SK-N-SH (cell line): ENCODE measurements at regions not wholly inside any gene's neighbourhood (a gene's known extent, or its start where the extent isn't known, plus 50 kb on each side); places are given as distances from the start of the nearest gene placed in this dataset.

Experiments
- CTCF ChIA-PET: fragments of 300-600, 350-600 bp; formaldehyde crosslinking; extraction: SDS; loops from one replicate; lab custom pipeline; 2021; lab: Yijun Ruan, JAX
- POLR2A ChIA-PET: fragments of 350-600 bp; sonication (Branson Sonifier 250); formaldehyde crosslinking; extraction: SDS; loops from one replicate; lab custom pipeline; 2020; ENCODE audit warnings: antibody characterized with exemption, inconsistent platforms; lab: Yijun Ruan, JAX
- DNase-seq: peaks from one replicate; pipeline ENCODE4 v3.0.0; 2012
- H2AFZ ChIP-seq: fragments of 200-600 bp; sonication (generic); 2 replicates; pipeline ENCODE4 v1.8.1; 2016; ENCODE audit warnings: antibody characterized with exemption, mild to moderate bottlenecking, low read depth
- H3F3A ChIP-seq: fragments of 200-600 bp; sonication (generic); replicated peaks from 2 replicates; pipeline ENCODE3; 2016; ENCODE audit warnings: antibody characterized with exemption, mild to moderate bottlenecking; ENCODE audit not compliant: insufficient read depth
- H3K27ac ChIP-seq, 2 experiments: fragments of 200-500 bp in 1 of 2; fragments of 200-600 bp in 1 of 2; sonication (Bioruptor generic) in 1 of 2; sonication (generic), shearing (Covaris generic) in 1 of 2; 2 replicates each; pipeline versions ENCODE4 v1.5.1 to v1.6.1; 2014 to 2016; ENCODE audit warnings: low read depth in 2 of 2, inconsistent platforms in 1 of 2, low read length in 1 of 2, mild to moderate bottlenecking in 1 of 2, mixed read lengths in 1 of 2
- H3K27me3 ChIP-seq: fragments of 200-600 bp; sonication (generic), shearing (Covaris generic); 2 replicates; pipeline ENCODE4 v1.6.1; 2016; ENCODE audit warnings: mixed run types; ENCODE audit not compliant: insufficient read depth
- H3K36me3 ChIP-seq, 2 experiments: fragments of 200-500 bp in 1 of 2; fragments of 200-600 bp in 1 of 2; sonication (Bioruptor generic) in 1 of 2; sonication (generic) in 1 of 2; replicated peaks in 1 of 2; 2 replicates each; pipeline versions ENCODE3 to v1.5.1; 2014 to 2016; ENCODE audit warnings: low read length in 1 of 2, mild to moderate bottlenecking in 1 of 2; ENCODE audit not compliant: insufficient read depth in 2 of 2, control insufficient read depth in 1 of 2
- H3K4me1 ChIP-seq, 2 experiments: fragments of 200-500 bp in 1 of 2; fragments of 200-600 bp in 1 of 2; sonication (Bioruptor generic) in 1 of 2; sonication (generic), shearing (Covaris generic) in 1 of 2; 2 replicates each; pipeline versions ENCODE4 v1.5.1 to v1.6.1; 2014 to 2016; ENCODE audit warnings: low read depth in 1 of 2, low read length in 1 of 2, mixed run types in 1 of 2; ENCODE audit not compliant: insufficient read depth in 2 of 2, control insufficient read depth in 1 of 2
- H3K4me2 ChIP-seq: fragments of 200-600 bp; sonication (generic), shearing (Covaris generic); 2 replicates; pipeline ENCODE4 v1.6.1; 2017; ENCODE audit warnings: mixed run types
- H3K4me3 ChIP-seq, 2 experiments: fragments of 200-500 bp in 1 of 2; fragments of 200-600 bp in 1 of 2; sonication (Bioruptor generic) in 1 of 2; sonication (generic), shearing (Covaris generic) in 1 of 2; 2 replicates each; pipeline versions ENCODE4 v1.5.1 to v1.8.1; 2014 to 2016; ENCODE audit warnings: low read depth in 2 of 2, inconsistent platforms in 1 of 2, low read length in 1 of 2, mild to moderate bottlenecking in 1 of 2, mixed read lengths in 1 of 2, moderate library complexity in 1 of 2
- H3K79me2 ChIP-seq: fragments of 200-600 bp; sonication (generic); 2 replicates; pipeline ENCODE4 v1.8.1; 2017; ENCODE audit warnings: mild to moderate bottlenecking; ENCODE audit not compliant: insufficient read depth
- H3K9ac ChIP-seq: fragments of 200-600 bp; sonication (generic); 2 replicates; pipeline ENCODE4 v1.6.1; 2017; ENCODE audit warnings: mixed run types
- H3K9me2 ChIP-seq: fragments of 200-600 bp; sonication (generic); 2 replicates; pipeline ENCODE4 v1.6.1; 2017; ENCODE audit warnings: mixed run types
- H3K9me3 ChIP-seq: fragments of 200-600 bp; sonication (generic); 2 replicates; pipeline ENCODE4 v1.6.1; 2017; ENCODE audit warnings: mixed run types, mild to moderate bottlenecking, moderate library complexity
- H4K20me1 ChIP-seq: fragments of 200-600 bp; sonication (generic); 2 replicates; pipeline ENCODE4 v1.6.1; 2017; ENCODE audit warnings: mild to moderate bottlenecking, mixed run types; ENCODE audit not compliant: insufficient read depth
- CTCF ChIP-seq: fragments of 200-600 bp; sonication (generic); IDR thresholded peaks from 2 replicates; pipeline ENCODE4 v1.6.1; 2017; ENCODE audit warnings: antibody characterized with exemption, mild to moderate bottlenecking, moderate library complexity
- ELF1 ChIP-seq: IDR thresholded peaks from 2 replicates; pipeline ENCODE4 v1.4.0; 2012
- FOSL2 ChIP-seq: IDR thresholded peaks from 2 replicates; pipeline ENCODE4 v1.4.0; 2012; ENCODE audit warnings: low read depth, mild to moderate bottlenecking, moderate library complexity, borderline replicate concordance
- FOXJ3 ChIP-seq: sonication (generic); formaldehyde crosslinking; IDR thresholded peaks from 2 replicates; pipeline ENCODE4 v1.5.1; 2020; ENCODE audit warnings: mild to moderate bottlenecking, missing genetic modification reagents
- GABPA ChIP-seq: IDR thresholded peaks from 2 replicates; pipeline ENCODE4 v1.4.0; 2012; ENCODE audit warnings: low read depth, mild to moderate bottlenecking
- GATA2 ChIP-seq: sonication (generic); formaldehyde crosslinking; IDR thresholded peaks from 2 replicates; pipeline ENCODE4 v1.5.0; 2020; ENCODE audit warnings: mild to moderate bottlenecking, missing genetic modification reagents
- IRF3 ChIP-seq: fragments of 150-350 bp; IDR thresholded peaks from 2 replicates; pipeline ENCODE4 v1.6.1; 2016; ENCODE audit warnings: mild to moderate bottlenecking, low read depth, low read length
- JUND ChIP-seq: IDR thresholded peaks from 2 replicates; pipeline ENCODE4 v1.4.0; 2012
- MAX ChIP-seq: IDR thresholded peaks from 2 replicates; pipeline ENCODE4 v1.4.0; 2012; ENCODE audit warnings: low read depth
- MEF2A ChIP-seq: IDR thresholded peaks from 2 replicates; pipeline ENCODE4 v1.4.0; 2012; ENCODE audit warnings: low read depth, borderline replicate concordance
- NFIC ChIP-seq: IDR thresholded peaks from 2 replicates; pipeline ENCODE4 v1.4.0; 2012; ENCODE audit warnings: borderline replicate concordance
- NRF1 ChIP-seq: IDR thresholded peaks from 2 replicates; pipeline ENCODE4 v1.6.1; 2012; ENCODE audit warnings: low read depth, mild to moderate bottlenecking, low read length
- POLR2AphosphoS5 ChIP-seq: IDR thresholded peaks from 2 replicates; pipeline ENCODE4 v1.6.1; 2012; ENCODE audit warnings: low read depth, low read length
- REST ChIP-seq: IDR thresholded peaks from 2 replicates; pipeline ENCODE4 v1.6.1; 2012; ENCODE audit warnings: mild to moderate bottlenecking, low read depth, low read length, moderate library complexity
- RFX5 ChIP-seq: IDR thresholded peaks from 2 replicates; pipeline ENCODE4 v1.6.1; 2012; ENCODE audit warnings: mild to moderate bottlenecking, improper control_type of control experiment, low read length
- TAF1 ChIP-seq: IDR thresholded peaks from 2 replicates; pipeline ENCODE4 v1.6.1; 2012; ENCODE audit warnings: low read depth, mild to moderate bottlenecking, low read length, moderate library complexity, borderline replicate concordance
- TCF12 ChIP-seq: IDR thresholded peaks from 2 replicates; pipeline ENCODE4 v1.4.0; 2012
- TEAD4 ChIP-seq: IDR thresholded peaks from 2 replicates; pipeline ENCODE4 v1.4.0; 2012; ENCODE audit warnings: mild to moderate bottlenecking, borderline replicate concordance; ENCODE audit not compliant: insufficient read depth
- USF1 ChIP-seq: IDR thresholded peaks from 2 replicates; pipeline ENCODE4 v1.4.0; 2012; ENCODE audit warnings: low read depth, borderline replicate concordance
- USF2 ChIP-seq: fragments of 150-350 bp; IDR thresholded peaks from 2 replicates; pipeline ENCODE4 v1.6.1; 2017; ENCODE audit warnings: antibody characterized with exemption, low read length, low read depth, borderline replicate concordance
- WGBS: methylation state at CpG from one replicate; pipeline ENCODE4 v1.1.6; 2017; ENCODE audit warnings: low lambda C conversion rate; 5-methylcytosine and 5-hydroxymethylcytosine counted together

- CTCF ChIA-PET, result no interaction called here
- 54% methylated on average over 3 of the region's 3 CpGs for WGBS
- TF ChIP-seq MEF2A, result no peak
- no peak for TF ChIP-seq MAX
These were observed 427.9 kb upstream of the CDH7 start for GRCh38 chr18:65322895-65323294.

GRCh38 chr18:65298422-65298821, 452.4 kb upstream of the CDH7 start:
- Histone ChIP-seq H4K20me1 (no peaks in the 10 kb centered on the region), H3K9me3 (no peaks in the 10 kb centered on the region), H3K4me1 (no peaks in the 10 kb centered on the region), H3K4me2 (no peak overlapping the region), H3K36me3 (no peaks in the 10 kb centered on the region), H3K9me2 (no peaks in the 10 kb centered on the region), H3K79me2 (no peaks in the 10 kb centered on the region), H2AFZ (no peak overlapping the region), H3K27ac (no peak overlapping the region), H3K9ac (no peak overlapping the region), H3K4me3 (no peak overlapping the region), H3F3A (no peaks in the 10 kb centered on the region), H3K27me3 (no peaks in the 10 kb centered on the region)
- DNase-seq, result no peak
- WGBS, result 71% methylated on average over 4 of the region's 4 CpGs
- ChIA-PET CTCF (no interaction called here), POLR2A (no interaction called here)
- TF ChIP-seq NRF1 (no peak), FOSL2 (no peak), TCF12 (no peak), TEAD4 (no peak), CTCF (no peak), USF2 (no peak), GABPA (no peak), POLR2AphosphoS5 (no peak), NFIC (no peak), GATA2 (CRISPR knock-in tag) (no peak), USF1 (no peak), REST (no peak), JUND (no peak), IRF3 (no peak), RFX5 (no peak), FOXJ3 (CRISPR knock-in tag) (no peak), ELF1 (no peak), TAF1 (no peak)

More at GRCh38 chr18:65322895-65323294, 427.9 kb upstream of the CDH7 start:
- Histone ChIP-seq H2AFZ (no peak overlapping the region), H3K27me3 (no peaks in the 10 kb centered on the region), H3K27ac (no peak overlapping the region), H3F3A (no peaks in the 10 kb centered on the region), H3K4me2 (no peak overlapping the region), H3K36me3 (no peaks in the 10 kb centered on the region), H3K4me3 (no peak overlapping the region), H3K9ac (no peak overlapping the region), H3K9me2 (no peaks in the 10 kb centered on the region), H4K20me1 (no peaks in the 10 kb centered on the region), H3K9me3 (no peaks in the 10 kb centered on the region), H3K79me2 (no peaks in the 10 kb centered on the region), H3K4me1 (no peaks in the 10 kb centered on the region)
- DNase-seq, result no peak
- POLR2A ChIA-PET, result no interaction called here
